Astrocyte (in vitro differentiated cells and primary cell): ENCODE measurements at regions not wholly inside any gene's neighbourhood (a gene's known extent, or its start where the extent isn't known, plus 50 kb on each side); places are given as distances from the start of the nearest gene placed in this dataset.

Experiments used
- DNase-seq: peaks from one replicate; pipeline ENCODE4 v3.0.0-alpha.2; 2010; ENCODE audit warnings: low read depth
- FAIRE-seq: peaks from 2 replicates; lab custom pipeline; 2011; peaks lifted over from hg19 to GRCh38; lab: Jason Lieb, UNC
- H2AFZ ChIP-seq: 2 replicates; pipeline ENCODE4 v1.6.0; 2012; ENCODE audit warnings: low read depth, low read length, inconsistent platforms
- H3K27ac ChIP-seq: 2 replicates; pipeline ENCODE4 v1.5.1; 2011; ENCODE audit warnings: low read depth, low read length, inconsistent platforms
- H3K27me3 ChIP-seq: 2 replicates; pipeline ENCODE4 v1.6.0; 2011; ENCODE audit warnings: low read length, inconsistent platforms; ENCODE audit not compliant: insufficient read depth
- H3K36me3 ChIP-seq: 2 replicates; pipeline ENCODE4 v1.5.1; 2011; ENCODE audit warnings: low read length, inconsistent platforms; ENCODE audit not compliant: insufficient read depth
- H3K4me1 ChIP-seq: 2 replicates; pipeline ENCODE4 v1.5.1; 2011; ENCODE audit warnings: low read length, inconsistent platforms; ENCODE audit not compliant: insufficient read depth
- H3K4me2 ChIP-seq: 2 replicates; pipeline ENCODE4 v1.6.0; 2012; ENCODE audit warnings: low read length, inconsistent platforms
- H3K4me3 ChIP-seq: 2 replicates; pipeline ENCODE4 v1.5.1; 2011; ENCODE audit warnings: low read depth, mild to moderate bottlenecking, low read length, inconsistent platforms; ENCODE audit not compliant: insufficient read depth
- H3K79me2 ChIP-seq: 2 replicates; pipeline ENCODE4 v1.6.0; 2012; ENCODE audit warnings: mild to moderate bottlenecking, low read length, inconsistent platforms; ENCODE audit not compliant: insufficient read depth
- H3K9ac ChIP-seq: 2 replicates; pipeline ENCODE4 v1.6.0; 2012; ENCODE audit warnings: mild to moderate bottlenecking, low read length, inconsistent platforms
- H3K9me3 ChIP-seq: 2 replicates; pipeline ENCODE4 v1.5.1; 2012; ENCODE audit warnings: low read depth, mild to moderate bottlenecking, low read length, inconsistent platforms; ENCODE audit not compliant: insufficient read depth
- H4K20me1 ChIP-seq: 2 replicates; pipeline ENCODE4 v1.6.0; 2012; ENCODE audit warnings: low read length, inconsistent platforms; ENCODE audit not compliant: insufficient read depth
- H3K27ac Mint-ChIP-seq: one replicate; pipeline ENCODE4 v1.8.0; 2021; ENCODE audit warnings: mild to moderate bottlenecking, mixed read lengths; ENCODE audit not compliant: unreplicated experiment
- H3K27me3 Mint-ChIP-seq: one replicate; pipeline ENCODE4 v1.8.0; 2021; ENCODE audit warnings: low read depth, mixed read lengths; ENCODE audit not compliant: unreplicated experiment
- H3K36me3 Mint-ChIP-seq: one replicate; pipeline ENCODE4 v1.8.0; 2021; ENCODE audit warnings: low read depth, mixed read lengths; ENCODE audit not compliant: unreplicated experiment
- H3K4me1 Mint-ChIP-seq: one replicate; pipeline ENCODE4 v1.8.0; 2021; ENCODE audit warnings: low read depth, mixed read lengths; ENCODE audit not compliant: unreplicated experiment
- H3K4me3 Mint-ChIP-seq: one replicate; pipeline ENCODE4 v1.8.0; 2021; ENCODE audit warnings: mild to moderate bottlenecking, moderate library complexity, mixed read lengths; ENCODE audit not compliant: unreplicated experiment
- H3K9me3 Mint-ChIP-seq: one replicate; pipeline ENCODE4 v1.8.0; 2021; ENCODE audit warnings: mild to moderate bottlenecking, mixed read lengths; ENCODE audit not compliant: unreplicated experiment
- CTCF ChIP-seq: IDR thresholded peaks from 2 replicates; pipeline ENCODE4 v1.5.1; 2011; ENCODE audit warnings: low read depth, mild to moderate bottlenecking, inconsistent platforms, low read length, moderate library complexity; ENCODE audit not compliant: insufficient read depth
- EZH2 ChIP-seq: IDR thresholded peaks from 2 replicates; pipeline ENCODE4 v1.6.1; 2012; ENCODE audit warnings: mild to moderate bottlenecking, low read length, inconsistent platforms; ENCODE audit not compliant: insufficient read depth

- Histone ChIP-seq H4K20me1 (no peaks in the 10 kb centered on the region), H3K4me3 (no peak overlapping the region), H3K4me2 (peak overlapping the region; percentile 6), H3K9me3 (no peaks in the 10 kb centered on the region), H3K36me3 (no peaks in the 10 kb centered on the region), H3K9ac (no peak overlapping the region), H3K27me3 (no peaks in the 10 kb centered on the region), H3K27ac (no peak overlapping the region), H3K79me2 (no peaks in the 10 kb centered on the region), H3K4me1 (peaks cover 8% of the 10 kb centered on the region), H2AFZ (no peak overlapping the region)
- FAIRE-seq (no peak), DNase-seq (peak; percentile 90)
- Mint-ChIP-seq H3K4me3 (no peak overlapping the region), H3K9me3 (peaks cover 3% of the 10 kb centered on the region), H3K27me3 (peaks cover 2% of the 10 kb centered on the region), H3K4me1 (peaks cover 12% of the 10 kb centered on the region), H3K27ac (no peak overlapping the region), H3K36me3 (no peaks in the 10 kb centered on the region)
- TF ChIP-seq EZH2 (no peak), CTCF (no peak)
Measured at GRCh38 chr2:19762142-19762541, 139.6 kb downstream of the TTC32 start.

DNA sequence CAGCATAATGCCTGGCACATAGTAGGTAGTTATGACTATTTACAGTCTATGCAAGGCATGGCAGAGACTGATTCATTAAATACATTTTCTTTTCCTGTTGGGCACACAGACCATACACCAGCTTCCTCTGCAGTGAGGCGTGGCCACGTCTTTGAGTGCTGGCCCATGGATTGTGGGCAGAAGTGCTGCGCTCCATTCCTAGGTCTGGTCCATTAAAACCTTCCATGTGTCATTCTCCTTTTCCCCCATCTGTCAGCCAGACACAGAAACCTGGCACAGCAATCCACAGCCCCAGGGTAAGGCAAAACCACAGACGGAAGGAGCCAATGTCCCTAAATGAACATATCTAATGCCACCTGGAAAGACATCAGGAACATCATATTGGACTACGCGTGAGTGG, 141.9 kb downstream of the TTC32 start:
- H3K27me3 ChIP-seq = no peaks in the 10 kb centered on the region
- no peaks in the 10 kb centered on the region for H3K36me3 Mint-ChIP-seq
- no peak overlapping the region for H3K4me3 Mint-ChIP-seq
- H3K9me3 ChIP-seq = no peaks in the 10 kb centered on the region
- FAIRE-seq = no peak
- no peaks in the 10 kb centered on the region for H3K79me2 ChIP-seq
- H3K4me3 ChIP-seq = no peak overlapping the region
- H3K27ac Mint-ChIP-seq = no peak overlapping the region
- H4K20me1 ChIP-seq = no peaks in the 10 kb centered on the region
- no peak for DNase-seq
- peaks cover 8% of the 10 kb centered on the region for H3K4me1 ChIP-seq
- no peak overlapping the region for H3K4me2 ChIP-seq
- H3K9me3 Mint-ChIP-seq = peaks cover 2% of the 10 kb centered on the region
- peaks cover 2% of the 10 kb centered on the region for H3K27me3 Mint-ChIP-seq
- H2AFZ ChIP-seq = no peak overlapping the region
- no peak overlapping the region for H3K9ac ChIP-seq
- H3K27ac ChIP-seq = no peak overlapping the region
- H3K36me3 ChIP-seq = no peaks in the 10 kb centered on the region
- TF ChIP-seq CTCF (no peak), EZH2 (no peak)
- peaks cover 10% of the 10 kb centered on the region for H3K4me1 Mint-ChIP-seq

- no peak overlapping the region for H3K9ac ChIP-seq
- H3K4me1 ChIP-seq = peaks cover 8% of the 10 kb centered on the region
- H3K4me2 ChIP-seq = no peak overlapping the region
- H3K4me3 ChIP-seq = no peak overlapping the region
- H3K36me3 ChIP-seq = no peaks in the 10 kb centered on the region
- H3K4me3 Mint-ChIP-seq = no peak overlapping the region
- H3K9me3 ChIP-seq = no peaks in the 10 kb centered on the region
- H3K4me1 Mint-ChIP-seq = peaks cover 6% of the 10 kb centered on the region
- H3K27me3 Mint-ChIP-seq = peaks cover 5% of the 10 kb centered on the region
- TF ChIP-seq CTCF (no peak), EZH2 (no peak)
- no peaks in the 10 kb centered on the region for H3K36me3 Mint-ChIP-seq
- no peak overlapping the region for H2AFZ ChIP-seq
- no peak overlapping the region for H3K27ac ChIP-seq
- FAIRE-seq (no peak), DNase-seq (no peak)
- H3K27me3 ChIP-seq = no peaks in the 10 kb centered on the region
- peaks cover 4% of the 10 kb centered on the region for H3K9me3 Mint-ChIP-seq
- H3K79me2 ChIP-seq = no peaks in the 10 kb centered on the region
- H3K27ac Mint-ChIP-seq = no peak overlapping the region
- no peaks in the 10 kb centered on the region for H4K20me1 ChIP-seq
Measured at GRCh38 chr2:19758658-19759057, 143.1 kb downstream of the TTC32 start.
